ENCODE measurements at regions not wholly inside any gene's neighbourhood (a gene's known extent, or its start where the extent isn't known, plus 50 kb on each side); places are given as distances from the start of the nearest gene placed in this dataset.

DNA sequence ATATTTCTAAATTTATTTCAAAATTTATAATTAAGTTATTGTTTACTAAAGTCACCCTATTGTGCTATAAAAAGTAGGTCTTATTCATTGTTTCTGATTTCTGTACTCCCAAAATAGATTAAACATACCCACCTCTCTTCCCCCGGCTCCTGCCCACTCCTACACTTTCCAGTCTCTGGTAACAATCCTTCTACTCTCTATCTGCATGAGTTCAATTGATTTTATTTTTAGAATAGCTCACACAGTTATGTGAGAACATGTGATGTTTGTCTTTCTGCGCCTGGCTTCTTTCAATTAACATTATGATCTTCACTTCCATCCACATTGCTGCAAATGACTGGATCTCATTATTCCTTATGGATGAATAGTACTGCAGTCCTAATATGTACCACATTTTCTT lies 269.3 kb downstream of the ACTRT1 start:
- ChIA-PET CTCF (no interaction called here), POLR2A (no interaction called here), SMC1A (ENCODE audit: uncharacterized antibody, unreplicated experiment) (no interaction called here), RAD21 (ENCODE audit: unreplicated experiment) (no interaction called here)
- Histone ChIP-seq H3K9ac (ENCODE audit: control insufficient read depth, insufficient read depth, low read length) (no peak overlapping the region), H3K4me3 (no peak overlapping the region), H3K4me1 (ENCODE audit: control insufficient read depth, insufficient read depth, low read length) (no peaks in the 10 kb centered on the region), H3K9me3 (replicated peaks; ENCODE audit: control insufficient read depth, insufficient read depth, low read length) (no peaks in the 10 kb centered on the region), H3K27me3 (replicated peaks in 1 of 2; ENCODE audit: control insufficient read depth in 2 of 2, insufficient read depth in 2 of 2, low read length in 1 of 2) (no peaks in the 10 kb centered on the region), H4K20me1 (ENCODE audit: control insufficient read depth, insufficient read depth) (no peaks in the 10 kb centered on the region), H3K79me2 (ENCODE audit: control insufficient read depth, insufficient read depth, low read length) (no peaks in the 10 kb centered on the region), H3K4me2 (ENCODE audit: control insufficient read depth, insufficient read depth) (no peak overlapping the region), H3K36me3 (ENCODE audit: control insufficient read depth in 2 of 2, insufficient read depth in 2 of 2, low read length in 1 of 2) (no peaks in the 10 kb centered on the region), H3K27ac (ENCODE audit: control insufficient read depth, insufficient read depth) (no peak overlapping the region), H2AFZ (ENCODE audit: control insufficient read depth, low read depth, low read length) (no peak overlapping the region)
- FAIRE-seq (no peak), DNase-seq (ENCODE audit: low read depth, low spot score) (no peak), ATAC-seq (no peak)
- WGBS (ENCODE audit: insufficient coverage, insufficient replicate concordance, low lambda C conversion rate, missing lambda C conversion rate): 58% methylated on average over 2 of the region's 2 CpGs
- no peak for TF ChIP-seq RB1 (IDR thresholded peaks at IDR 0.05; ENCODE audit: borderline replicate concordance)
- no peak for TF ChIP-seq BCLAF1 (IDR thresholded peaks at IDR 0.05)
- TF ChIP-seq ETV6 (conservative IDR thresholded peaks at IDR 0.05 in 1 of 2, IDR thresholded peaks at IDR 0.05 in 1 of 2; ENCODE audit: borderline replicate concordance in 1 of 2, low read depth in 1 of 2): no peak
- TF ChIP-seq, protein P1, sequence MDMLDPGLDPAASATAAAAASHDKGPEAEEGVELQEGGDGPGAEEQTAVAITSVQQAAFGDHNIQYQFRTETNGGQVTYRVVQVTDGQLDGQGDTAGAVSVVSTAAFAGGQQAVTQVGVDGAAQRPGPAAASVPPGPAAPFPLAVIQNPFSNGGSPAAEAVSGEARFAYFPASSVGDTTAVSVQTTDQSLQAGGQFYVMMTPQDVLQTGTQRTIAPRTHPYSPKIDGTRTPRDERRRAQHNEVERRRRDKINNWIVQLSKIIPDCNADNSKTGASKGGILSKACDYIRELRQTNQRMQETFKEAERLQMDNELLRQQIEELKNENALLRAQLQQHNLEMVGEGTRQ (IDR thresholded peaks at IDR 0.05; ENCODE audit: borderline replicate concordance, low read depth, low read length): no peak
- no peak for TF ChIP-seq CBX3 (IDR thresholded peaks at IDR 0.05; ENCODE audit: borderline replicate concordance, low read depth)
- no peak for TF ChIP-seq NRF1 (conservative IDR thresholded peaks at IDR 0.05; ENCODE audit: low read depth, low read length)
- no peak for TF ChIP-seq SPI1 (IDR thresholded peaks at IDR 0.05; ENCODE audit: borderline replicate concordance, insufficient read depth, low read depth, low read length)
- no peak for TF ChIP-seq FOXM1 (IDR thresholded peaks at IDR 0.05; ENCODE audit: low read depth, low read length)
- TF ChIP-seq ZNF592 (IDR thresholded peaks at IDR 0.05): no peak
- TF ChIP-seq HDAC2 (IDR thresholded peaks at IDR 0.05): no peak
- TF ChIP-seq ZNF384 (IDR thresholded peaks at IDR 0.05; ENCODE audit: borderline replicate concordance, low read depth, low read length): no peak
- no peak for TF ChIP-seq ZZZ3 (IDR thresholded peaks at IDR 0.05; ENCODE audit: control insufficient read depth, insufficient read length, low read depth)
- TF ChIP-seq MYC (IDR thresholded peaks at IDR 0.05; ENCODE audit: insufficient read depth, insufficient read length, insufficient replicate concordance, low read length, severe bottlenecking): no peak
- TF ChIP-seq SMARCA5 (IDR thresholded peaks at IDR 0.05): no peak
- no peak for TF ChIP-seq JUNB (IDR thresholded peaks at IDR 0.05)
- no peak for TF ChIP-seq POU2F2 (IDR thresholded peaks at IDR 0.05; ENCODE audit: borderline replicate concordance, low read depth, low read length)
- no TSS peak for BruUV-seq (replicated peaks)
- intact Hi-C loops (cut with micrococcal nuclease; ENCODE audit: unreplicated experiment): no loop called here
- in situ Hi-C loops (cut with MboI): no loop called here

Data from GM12878 (cell line).